OCI-M1 (cell line): ENCODE measurements at regions not wholly inside any gene's neighbourhood (a gene's known extent, or its start where the extent isn't known, plus 50 kb on each side); places are given as distances from the start of the nearest gene placed in this dataset.

ENCODE experiments used
- DNase-seq: peaks from one replicate; lab custom pipeline; 2025; lab: John Stamatoyannopoulos, UW

DNA sequence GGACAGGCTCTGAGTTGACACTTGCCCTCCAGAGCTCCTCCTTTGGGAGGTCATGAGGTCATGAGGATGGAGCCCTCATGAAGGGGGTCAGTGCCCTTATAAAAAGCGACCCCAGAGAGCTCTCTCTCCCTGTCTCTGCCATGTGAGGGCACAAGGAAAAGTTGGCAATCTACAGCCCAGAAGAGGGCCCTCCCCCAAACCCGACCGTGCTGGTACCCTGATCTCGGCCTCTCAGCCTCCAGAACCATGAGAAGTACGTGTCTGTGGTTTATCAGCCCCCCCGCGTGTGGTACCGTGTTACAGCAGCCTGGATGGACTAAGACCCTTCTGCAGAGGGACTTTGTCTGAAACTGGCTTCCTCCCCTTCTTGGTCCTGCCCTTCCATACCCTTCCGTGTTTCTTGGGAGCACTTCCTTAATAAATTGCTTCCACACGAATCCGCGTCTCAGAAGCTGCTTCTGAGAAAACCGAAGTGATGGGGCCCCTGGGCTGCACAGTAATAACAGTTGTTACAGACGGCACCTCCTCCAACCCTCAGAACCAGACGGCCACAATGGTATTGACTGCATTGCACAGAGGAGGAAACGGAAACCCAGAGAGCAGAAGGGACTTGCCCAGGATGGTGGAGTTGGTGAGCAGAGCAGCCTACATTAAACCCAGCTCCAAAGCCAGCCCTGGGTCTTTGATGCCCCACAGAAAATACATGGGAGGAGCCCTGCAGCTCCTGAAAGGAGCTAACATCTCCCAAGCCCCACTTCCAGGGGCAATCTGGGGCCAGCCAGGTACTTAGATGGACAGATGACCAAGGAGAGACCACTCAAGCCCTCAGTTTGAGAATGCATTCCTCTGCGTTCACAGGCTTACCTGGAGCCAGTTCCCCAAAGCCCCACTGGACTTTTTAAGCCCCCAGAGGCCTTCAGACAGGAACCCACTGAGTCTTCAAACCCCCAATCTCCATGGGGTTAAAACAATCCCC is 242.7 kb downstream of the BCOR start:
- no peak for DNase-seq

DNA sequence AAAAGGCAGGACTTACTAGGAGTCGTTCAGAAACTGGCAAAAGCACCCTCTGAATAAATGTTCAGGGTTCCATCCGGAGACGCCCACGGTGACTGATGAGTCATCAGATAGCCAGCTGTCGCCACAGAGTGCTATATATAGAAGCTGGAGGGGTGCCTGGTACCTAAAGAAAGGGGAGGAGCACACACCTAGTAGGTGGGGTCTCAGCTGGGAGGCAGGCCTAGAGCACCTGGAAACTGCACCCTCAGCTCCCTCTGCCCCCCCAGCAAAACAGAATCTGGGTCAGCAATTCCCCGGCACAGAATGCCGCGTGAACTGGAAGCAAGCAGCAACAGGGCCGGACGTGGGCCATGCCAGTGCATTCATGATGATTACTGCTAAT is 242.0 kb downstream of the BCOR start:
- peak; percentile 2 for DNase-seq

DNA sequence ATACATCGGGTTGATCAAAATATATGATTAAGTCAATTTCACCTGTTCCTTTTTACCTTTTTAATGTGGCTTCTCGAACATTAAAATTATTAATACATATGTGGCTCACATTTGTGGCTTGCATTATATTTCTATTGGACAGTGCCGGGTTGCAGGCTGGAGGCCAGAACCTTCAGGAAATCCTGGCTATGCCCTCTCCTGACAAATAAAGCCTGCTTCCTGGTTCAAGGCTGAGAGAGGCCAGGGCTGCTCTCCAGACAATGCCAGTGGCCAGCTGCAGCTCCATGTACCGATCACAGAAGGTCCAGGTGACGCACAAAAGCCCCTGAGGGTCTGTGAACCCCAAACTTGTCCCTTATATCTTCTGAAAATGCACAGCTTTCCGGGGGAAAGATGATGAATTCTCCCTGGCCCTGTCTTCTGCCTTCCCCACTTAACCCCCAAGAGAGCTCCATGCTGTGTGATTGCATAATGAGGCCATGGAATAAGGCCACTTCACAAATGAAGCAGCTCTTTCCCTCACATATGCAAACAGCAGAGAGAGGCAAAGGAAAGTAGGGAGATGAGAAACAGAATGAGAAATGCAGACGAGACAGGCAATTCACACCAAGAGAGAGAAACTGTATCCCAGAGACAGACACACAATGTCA is 241.2 kb downstream of the BCOR start:
- no peak for DNase-seq

DNA sequence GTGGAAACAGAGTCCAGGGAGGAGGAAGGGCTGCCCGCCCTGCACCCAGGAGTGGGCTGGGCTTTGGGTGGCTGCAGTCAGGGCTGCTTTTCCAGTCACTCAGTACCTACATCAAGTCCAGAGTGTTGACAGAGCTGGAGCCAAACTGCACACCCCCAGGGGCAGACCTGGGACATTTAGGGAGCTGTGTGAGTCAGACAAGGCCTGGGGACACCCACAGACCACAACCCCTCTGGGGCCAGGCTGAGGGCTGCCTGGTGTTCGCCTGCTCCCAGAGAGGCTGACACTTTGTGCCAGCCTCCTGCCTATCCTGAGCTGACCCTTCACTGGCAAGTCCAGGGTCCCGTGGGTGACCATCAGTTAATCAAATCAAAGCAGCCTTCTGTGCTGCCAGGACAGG is 240.0 kb downstream of the BCOR start:
- no peak for DNase-seq

- peak; percentile 79 for DNase-seq
Measured at GRCh38 chrX:39859991-39860861, 237.5 kb downstream of the BCOR start.

DNA sequence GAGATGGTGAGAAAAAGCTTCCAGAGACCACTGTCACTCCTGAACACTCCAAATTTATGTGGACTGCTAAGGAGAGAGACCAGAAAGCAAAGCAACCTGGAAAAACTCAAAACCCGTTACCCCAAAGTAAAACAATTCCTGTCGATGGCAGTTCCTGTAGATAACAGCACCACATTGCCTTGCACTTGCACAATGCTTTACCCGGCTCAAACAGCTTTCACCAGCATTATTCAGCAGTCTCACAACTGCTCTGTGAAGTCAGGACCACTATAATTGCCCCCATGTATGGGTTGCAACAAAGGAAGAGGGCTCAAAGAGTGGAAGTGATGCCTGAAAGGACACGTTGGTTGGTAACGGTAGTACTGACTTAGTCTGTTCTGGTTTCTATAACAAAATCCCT is 234.8 kb downstream of the BCOR start:
- DNase-seq = no peak

- DNase-seq = no peak
Measured at GRCh38 chrX:39866229-39866628, 231.5 kb downstream of the BCOR start.

DNA sequence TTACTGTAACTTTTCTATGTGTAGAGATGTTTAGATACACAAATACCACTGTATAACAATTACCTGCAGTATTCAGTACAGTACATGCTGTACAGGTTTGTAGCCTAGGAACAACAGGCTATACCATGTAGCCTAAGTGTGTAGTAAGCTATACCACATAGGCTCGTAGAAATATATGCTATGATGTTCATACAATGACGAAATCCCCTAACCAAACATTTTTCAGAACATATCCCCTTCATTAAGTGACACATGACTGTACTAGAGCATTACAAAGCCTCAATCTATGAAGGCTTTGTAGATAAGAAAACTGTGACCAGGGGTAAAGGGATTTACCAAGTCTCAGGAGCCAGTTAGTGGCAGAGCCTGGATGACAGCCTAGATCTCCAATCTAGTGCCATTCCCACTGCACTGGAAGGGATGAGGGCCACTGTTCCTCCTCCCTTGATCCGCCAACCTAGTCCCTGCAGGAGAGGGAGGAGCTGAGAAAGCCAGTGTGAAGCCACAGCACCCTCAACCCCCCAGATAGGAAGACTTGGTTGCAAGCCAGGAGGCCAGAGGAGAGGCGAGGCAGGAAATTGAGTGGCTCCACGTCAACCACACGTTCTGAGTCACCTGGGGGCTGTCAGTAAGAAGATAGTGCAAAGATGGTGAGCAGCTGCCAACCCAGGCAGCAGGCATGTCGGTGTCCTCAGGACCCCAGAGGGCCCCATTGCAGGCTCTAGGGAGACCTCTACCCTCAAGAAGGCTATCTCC is 227.7 kb downstream of the BCOR start:
- peak; percentile 4 for DNase-seq

- DNase-seq = no peak
Measured at GRCh38 chrX:39871648-39872047, 226.1 kb downstream of the BCOR start.

DNA sequence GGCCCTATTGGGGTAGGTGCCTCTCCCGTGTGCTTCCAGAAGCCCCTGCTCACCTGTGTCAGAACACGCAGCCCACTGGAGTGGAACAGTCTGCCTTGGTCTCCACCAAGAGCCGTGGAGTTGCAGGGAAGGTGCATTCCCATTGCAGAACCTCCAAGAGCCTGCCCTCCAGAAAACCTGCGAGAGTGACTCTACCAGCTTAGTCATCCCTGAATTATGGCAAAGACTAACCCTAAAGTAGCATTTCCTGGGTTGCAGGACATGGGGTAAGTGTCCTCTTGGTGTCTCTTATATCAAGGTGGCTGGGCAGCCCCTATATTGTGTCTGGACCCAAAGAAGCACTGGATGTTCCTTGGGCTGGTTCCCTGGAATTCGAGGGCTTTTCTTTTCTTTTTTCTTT is 224.6 kb downstream of the BCOR start:
- no peak for DNase-seq

DNA sequence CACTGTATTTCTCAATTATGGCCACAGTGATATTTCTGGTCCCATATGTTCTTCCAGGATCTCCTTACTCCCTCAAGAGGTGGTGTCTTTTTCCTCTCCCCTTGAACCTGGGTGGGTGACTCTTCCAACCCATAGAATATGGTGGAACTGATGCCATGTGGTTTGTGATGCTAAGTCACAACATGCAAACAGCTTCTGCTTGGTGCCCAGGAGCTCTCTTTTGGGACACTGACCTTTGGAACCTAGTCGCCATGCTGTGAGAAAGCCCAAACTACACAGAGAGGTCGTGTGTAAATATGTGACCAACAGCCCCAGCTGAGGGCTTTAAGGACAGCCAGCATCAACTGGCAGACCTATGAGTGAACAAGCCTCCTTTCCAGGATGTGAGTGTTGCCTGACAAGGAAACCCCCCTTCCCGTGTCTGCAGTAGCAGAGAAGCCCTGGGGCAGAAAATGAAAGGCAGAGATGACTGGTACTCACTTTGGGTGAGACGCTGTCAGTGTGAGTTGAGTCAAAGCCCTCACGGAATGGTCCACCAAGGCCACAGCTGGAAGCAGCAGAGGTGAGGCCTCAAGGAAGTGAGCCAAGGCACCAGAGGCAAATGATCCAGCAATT is 223.4 kb downstream of the BCOR start:
- no peak for DNase-seq

GRCh38 chrX:39875834-39876628 is 221.7 kb downstream of the BCOR start:
- no peak for DNase-seq

- no peak for DNase-seq
Measured at GRCh38 chrX:39877905-39878304, 219.9 kb downstream of the BCOR start.

DNA sequence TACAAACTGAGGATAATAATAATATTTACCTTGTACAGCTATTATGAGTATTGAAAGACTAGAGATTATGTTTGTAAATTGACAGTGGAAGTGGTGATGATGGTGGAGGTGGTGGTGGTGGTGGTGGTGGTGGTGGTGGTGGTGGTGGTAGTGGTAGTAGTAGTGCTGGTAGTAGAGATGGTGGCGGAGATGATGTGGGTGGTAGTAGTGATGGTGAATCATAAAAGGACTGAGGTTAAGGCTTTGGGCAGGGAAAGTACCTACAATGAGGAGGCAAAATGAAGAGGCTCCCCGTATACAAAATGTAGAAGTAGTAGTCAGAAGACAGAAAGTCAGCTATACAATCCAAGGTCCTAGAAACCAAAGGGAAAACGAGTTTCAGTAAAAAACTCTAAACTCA is 214.1 kb downstream of the BCOR start:
- DNase-seq = no peak

- DNase-seq = no peak
Measured at GRCh38 chrX:39886282-39886681, 211.5 kb downstream of the BCOR start.

GRCh38 chrX:39888730-39889129 is 209.0 kb downstream of the BCOR start:
- no peak for DNase-seq

DNA sequence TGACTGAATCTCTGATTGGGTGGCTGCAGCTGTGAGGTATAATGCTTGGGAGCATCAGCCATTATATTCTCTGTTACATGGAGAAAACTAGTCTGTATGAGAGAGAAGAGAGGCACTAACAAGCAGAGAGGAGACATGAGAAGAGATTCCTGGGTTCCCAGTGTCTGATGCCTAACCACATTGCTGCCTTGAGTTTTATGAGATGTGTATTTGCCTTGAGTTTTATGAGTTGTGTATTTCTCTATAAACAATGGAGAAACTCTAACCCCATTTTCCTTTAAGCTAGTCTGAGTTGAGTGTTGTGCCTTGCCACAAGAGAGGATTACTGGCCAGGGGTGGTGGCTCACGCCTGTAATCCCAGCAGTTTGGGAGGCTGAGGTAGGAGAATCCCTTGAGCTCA is 208.1 kb downstream of the BCOR start:
- no peak for DNase-seq

DNA sequence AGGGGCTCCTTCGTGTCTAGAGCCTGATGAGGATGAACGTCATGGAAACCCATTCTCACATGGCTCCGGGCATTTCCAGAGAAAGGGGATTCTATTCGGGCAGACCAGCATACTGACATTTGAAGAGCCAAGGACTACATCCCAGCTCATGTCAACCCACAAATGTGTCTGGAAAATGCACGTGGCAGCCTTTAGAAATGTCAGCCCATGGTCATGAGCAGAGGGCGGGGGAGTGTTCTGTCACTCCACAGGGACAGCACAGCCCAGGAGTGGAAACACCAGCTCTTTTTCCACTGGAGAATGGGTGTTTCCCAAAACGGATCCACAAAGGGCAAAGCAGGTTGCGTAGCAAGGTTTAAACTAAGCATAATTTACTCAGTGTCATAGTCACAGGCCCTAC is 207.0 kb downstream of the BCOR start:
- no peak for DNase-seq

DNA sequence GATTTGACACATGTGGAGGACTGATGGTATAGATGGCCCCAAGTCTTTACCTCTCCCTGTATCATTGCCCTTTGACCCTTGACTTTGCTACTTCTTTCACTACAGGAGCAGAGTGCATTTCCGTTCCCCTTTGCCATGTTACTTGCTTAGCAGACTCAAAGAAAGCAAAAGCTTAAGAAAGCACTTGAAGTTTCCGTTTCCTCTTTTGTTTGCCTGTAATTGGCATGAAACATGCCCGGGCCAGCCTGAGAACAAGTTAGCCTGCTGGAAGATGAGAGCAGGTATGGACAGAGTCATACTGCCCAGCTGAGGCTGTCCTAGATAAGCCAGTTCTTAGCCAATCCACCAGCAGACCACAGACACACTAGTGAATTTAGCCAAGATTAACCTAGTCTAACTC is 206.0 kb downstream of the BCOR start:
- DNase-seq = no peak
